Heart left ventricle (tissue), 13 donors: ENCODE measurements at regions not wholly inside any gene's neighbourhood (a gene's known extent, or its start where the extent isn't known, plus 50 kb on each side); places are given as distances from the start of the nearest gene placed in this dataset.

Experiments used
- POLR2A ChIP-seq, 2 donors: fragments of 450-650 bp; IDR thresholded peaks; one replicate each; pipeline ENCODE4 v1.6.1; 2017; ENCODE audit warnings: antibody characterized with exemption in 2 of 2, mild to moderate bottlenecking in 2 of 2, moderate library complexity in 2 of 2
- TF ChIP-seq, protein P1 (sequence below), 12 donors: fragments of 200-600 bp; sonication (generic) in 4 of 12; IDR thresholded peaks; one replicate each; pipeline versions ENCODE4 v1.5.0 to v1.8.0; 2018 to 2022; ENCODE audit warnings: antibody characterized with exemption in 12 of 12, mild to moderate bottlenecking in 5 of 12
- donor health status: ischemic (EF 13 %, LVEDD 7.1; RV severe dilation, severe dysfunction).
- donor health status: DM: no; HTN: yes; CAD: no.
- donor health status: DM: no; HTN: no; CAD: no.
- donor health status: ischemic (EF 25% LVEDD 6.9; RV normal size, moderate dysfunction).
- donor health status: ischemic (EF 25% LVEDD 5.7; RV mildly dilated, moderate dysfunction).
- donor health status: ischemic (EF 35%, LVEDD 5.7; RV mildly dilated, moderate dysfunction).
- donor health status: nonischemic (EF 11% LVEDD 7.7; RV severe dilation, severe dysfunction).
- donor health status: DM: yes; HTN: yes; CAD: no.
- donor health status: PGD.
- donor health status: ischemic (EF 29% LVEDD 5.4; RV normal size, mild dysfunction).
- donor health status: nonischemic (EF 23%, LVEDD 6.1; RV moderate dilation, normal function).

DNA sequence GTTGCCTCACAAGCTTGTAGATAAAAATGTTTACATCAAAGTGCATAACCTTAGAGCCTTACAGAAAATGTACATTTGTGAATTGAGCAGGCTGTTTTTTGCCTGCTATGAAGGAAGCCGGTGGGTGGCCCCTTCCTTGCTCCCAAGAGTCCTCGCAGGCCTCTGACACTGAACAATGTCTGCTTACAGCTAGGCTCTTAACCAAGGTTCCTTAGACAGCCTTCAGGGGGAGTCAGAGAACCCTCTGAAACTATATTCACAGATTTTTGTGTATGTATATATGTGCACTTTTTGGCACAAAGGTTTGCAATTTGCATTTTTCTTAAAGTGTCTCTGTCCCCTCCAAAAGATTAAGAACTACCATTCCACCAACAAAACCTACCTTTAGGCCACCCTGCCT is 282.6 kb downstream of the BARHL2 start:
- TF ChIP-seq, protein P1, sequence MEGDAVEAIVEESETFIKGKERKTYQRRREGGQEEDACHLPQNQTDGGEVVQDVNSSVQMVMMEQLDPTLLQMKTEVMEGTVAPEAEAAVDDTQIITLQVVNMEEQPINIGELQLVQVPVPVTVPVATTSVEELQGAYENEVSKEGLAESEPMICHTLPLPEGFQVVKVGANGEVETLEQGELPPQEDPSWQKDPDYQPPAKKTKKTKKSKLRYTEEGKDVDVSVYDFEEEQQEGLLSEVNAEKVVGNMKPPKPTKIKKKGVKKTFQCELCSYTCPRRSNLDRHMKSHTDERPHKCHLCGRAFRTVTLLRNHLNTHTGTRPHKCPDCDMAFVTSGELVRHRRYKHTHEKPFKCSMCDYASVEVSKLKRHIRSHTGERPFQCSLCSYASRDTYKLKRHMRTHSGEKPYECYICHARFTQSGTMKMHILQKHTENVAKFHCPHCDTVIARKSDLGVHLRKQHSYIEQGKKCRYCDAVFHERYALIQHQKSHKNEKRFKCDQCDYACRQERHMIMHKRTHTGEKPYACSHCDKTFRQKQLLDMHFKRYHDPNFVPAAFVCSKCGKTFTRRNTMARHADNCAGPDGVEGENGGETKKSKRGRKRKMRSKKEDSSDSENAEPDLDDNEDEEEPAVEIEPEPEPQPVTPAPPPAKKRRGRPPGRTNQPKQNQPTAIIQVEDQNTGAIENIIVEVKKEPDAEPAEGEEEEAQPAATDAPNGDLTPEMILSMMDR (IDR thresholded peaks at IDR 0.05): no peak
- no peak for TF ChIP-seq POLR2A (IDR thresholded peaks at IDR 0.05)
